Endothelial cell of umbilical vein (primary cell): ENCODE measurements at regions not wholly inside any gene's neighbourhood (a gene's known extent, or its start where the extent isn't known, plus 50 kb on each side); places are given as distances from the start of the nearest gene placed in this dataset.

Experiments used
- CTCF ChIP-seq, 2 donors: IDR thresholded peaks; 1 replicate in 1 of 2; 2 replicates in 1 of 2; pipeline ENCODE4 v1.5.1; 2011; ENCODE audit warnings: low read length in 2 of 2, mild to moderate bottlenecking in 2 of 2, moderate library complexity in 2 of 2, control low read depth in 1 of 2, inconsistent platforms in 1 of 2, low read depth in 1 of 2; ENCODE audit not compliant: insufficient read depth in 1 of 2; ENCODE audit errors: extremely low read depth in 1 of 2
- EZH2 ChIP-seq: IDR thresholded peaks from 2 replicates; pipeline ENCODE4 v1.6.1; 2012; ENCODE audit warnings: borderline replicate concordance, low read depth, mild to moderate bottlenecking, moderate library complexity, low read length, inconsistent platforms; ENCODE audit not compliant: severe bottlenecking
- FOS ChIP-seq: IDR thresholded peaks from 2 replicates; pipeline ENCODE4 v1.6.1; 2011; ENCODE audit warnings: mild to moderate bottlenecking, low read length, moderate library complexity, borderline replicate concordance; ENCODE audit not compliant: insufficient read depth
- JUN ChIP-seq: IDR thresholded peaks from 2 replicates; pipeline ENCODE4 v1.6.1; 2011; ENCODE audit warnings: borderline replicate concordance, low read depth; ENCODE audit not compliant: insufficient read length, insufficient read depth

- no peak for TF ChIP-seq CTCF (IDR thresholded peaks at IDR 0.05; ENCODE audit: extremely low read depth in 1 of 2, insufficient read depth in 1 of 2, low read depth in 1 of 2, low read length in 2 of 2)
- no peak for TF ChIP-seq EZH2
- no peak for TF ChIP-seq JUN
- no peak for TF ChIP-seq FOS
Observed at GRCh38 chr13:79941752-79942151, 399.2 kb downstream of the SPRY2 start.
